ENCODE measurements at regions not wholly inside any gene's neighbourhood (a gene's known extent, or its start where the extent isn't known, plus 50 kb on each side); places are given as distances from the start of the nearest gene placed in this dataset.

- TF ChIP-seq ZBTB40 (IDR thresholded peaks at IDR 0.05), result no peak
- no peak for TF ChIP-seq ZBTB40 (CRISPR knock-in tag; IDR thresholded peaks at IDR 0.05)
- no peak for TF ChIP-seq FOXK2 (conservative IDR thresholded peaks at IDR 0.05 in 1 of 2, IDR thresholded peaks at IDR 0.05 in 1 of 2; ENCODE audit: low read depth in 2 of 2)
- no peak for TF ChIP-seq FOXK1 (CRISPR knock-in tag; IDR thresholded peaks at IDR 0.05; ENCODE audit: borderline replicate concordance)
- no peak for TF ChIP-seq MLX (CRISPR knock-in tag; conservative IDR thresholded peaks at IDR 0.05)
- TF ChIP-seq TAF7 (tag; IDR thresholded peaks at IDR 0.05), result no peak
- TF ChIP-seq CBX2 (IDR thresholded peaks at IDR 0.05; ENCODE audit: insufficient read depth, low read length, poor library complexity, severe bottlenecking), result no peak
- no peak for TF ChIP-seq NBN (IDR thresholded peaks at IDR 0.05; ENCODE audit: low read depth)
Measured at GRCh38 chr4:147355847-147356246, 125.0 kb upstream of the EDNRA start (continued).
